ENCODE measurements at regions not wholly inside any gene's neighbourhood (a gene's known extent, or its start where the extent isn't known, plus 50 kb on each side); places are given as distances from the start of the nearest gene placed in this dataset.

DNA sequence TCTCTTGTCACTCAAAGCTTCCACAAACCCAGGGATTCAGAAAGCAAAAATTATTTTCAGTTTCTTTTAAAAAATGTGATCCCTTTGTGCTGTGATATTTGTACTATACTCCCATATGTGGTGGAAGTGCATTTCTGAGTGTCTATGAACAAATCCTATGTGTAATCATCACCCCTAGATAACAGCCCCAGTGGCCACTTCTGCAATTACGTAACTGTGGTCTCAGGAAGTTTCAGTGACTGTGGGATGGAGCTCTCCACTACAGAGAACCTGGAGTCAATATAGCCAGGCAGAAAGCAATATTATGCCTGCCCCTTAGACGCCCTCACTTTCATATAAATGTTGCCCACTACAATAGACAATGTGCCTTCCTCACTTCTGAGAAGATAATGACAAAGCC lies 1101.7 kb upstream of the GHITM start:
- no peak for FAIRE-seq

DNA sequence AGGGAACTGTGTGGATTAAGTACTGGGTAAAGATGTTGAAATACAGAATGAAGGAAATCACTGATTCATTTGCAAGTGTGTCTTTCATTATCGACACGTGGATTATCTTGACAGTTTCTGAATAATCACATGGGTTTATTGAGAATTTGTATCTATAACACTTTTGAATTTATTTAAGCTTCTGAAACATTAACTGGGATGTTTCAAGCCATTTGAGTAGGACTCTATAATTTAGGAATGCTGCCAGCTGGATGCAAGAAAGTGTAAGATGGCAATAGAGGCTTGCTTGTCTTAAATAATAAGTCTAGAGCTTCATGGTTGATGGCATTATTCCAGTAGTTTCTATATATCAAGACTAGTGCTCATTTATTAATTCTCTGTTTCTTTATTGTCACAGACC lies 1100.7 kb upstream of the GHITM start:
- no peak for FAIRE-seq

DNA sequence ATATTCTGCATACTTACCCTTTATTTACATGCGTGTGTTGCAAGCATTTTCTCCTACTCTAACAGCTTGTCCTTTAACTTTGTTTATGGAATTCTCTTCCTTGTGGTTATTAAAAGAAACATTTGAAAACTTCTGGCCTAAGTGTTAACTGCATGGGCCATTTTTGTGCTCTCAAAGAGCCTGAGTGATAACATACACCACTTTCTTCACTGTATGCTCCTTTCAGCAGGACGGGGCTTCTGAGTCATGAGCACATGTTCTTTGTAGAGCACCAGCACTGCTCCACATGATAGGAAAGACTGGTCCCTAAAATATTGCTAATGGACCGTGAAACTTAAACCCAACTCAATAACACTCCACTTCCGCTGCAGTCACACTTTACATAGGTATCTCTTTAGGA lies 1093.6 kb upstream of the GHITM start:
- no peak for FAIRE-seq

DNA sequence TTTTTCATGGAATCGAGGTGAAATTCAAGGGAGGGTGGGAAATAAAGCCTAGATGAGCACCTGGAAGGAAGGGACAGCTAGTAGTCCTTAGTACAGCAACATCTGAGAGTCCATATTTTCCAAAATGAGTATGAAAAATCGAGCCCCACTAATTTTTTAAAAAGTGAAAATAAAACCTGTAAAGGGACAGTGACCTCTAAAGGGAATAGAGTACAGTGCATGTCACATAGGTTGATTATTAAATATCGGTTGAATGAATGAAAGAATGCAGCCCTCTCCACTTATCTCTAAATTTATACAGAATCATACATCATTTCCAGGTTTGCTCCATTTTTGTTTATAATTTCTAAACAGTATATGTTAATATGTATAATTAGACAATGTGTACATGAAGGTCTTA lies 1088.5 kb upstream of the GHITM start:
- no peak for FAIRE-seq

DNA sequence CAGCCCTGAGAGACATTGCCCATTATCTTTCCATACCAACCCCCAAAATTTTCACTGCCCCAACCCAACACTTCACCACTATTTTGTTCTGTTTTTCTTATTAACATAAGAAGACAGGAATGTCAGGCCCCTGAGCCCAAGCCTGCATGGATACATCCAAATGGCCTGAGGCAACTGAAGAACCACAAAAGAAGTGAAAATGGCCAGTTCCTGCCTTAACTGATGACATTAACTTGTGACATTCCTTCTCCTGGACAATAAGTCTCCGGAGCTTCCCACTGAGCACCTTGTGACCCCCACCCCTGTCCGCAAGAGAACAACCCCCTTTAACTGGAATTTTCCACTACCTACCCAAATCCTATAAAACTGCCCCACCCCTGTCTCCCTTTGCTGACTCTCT lies 1076.4 kb upstream of the GHITM start:
- no peak for FAIRE-seq

DNA sequence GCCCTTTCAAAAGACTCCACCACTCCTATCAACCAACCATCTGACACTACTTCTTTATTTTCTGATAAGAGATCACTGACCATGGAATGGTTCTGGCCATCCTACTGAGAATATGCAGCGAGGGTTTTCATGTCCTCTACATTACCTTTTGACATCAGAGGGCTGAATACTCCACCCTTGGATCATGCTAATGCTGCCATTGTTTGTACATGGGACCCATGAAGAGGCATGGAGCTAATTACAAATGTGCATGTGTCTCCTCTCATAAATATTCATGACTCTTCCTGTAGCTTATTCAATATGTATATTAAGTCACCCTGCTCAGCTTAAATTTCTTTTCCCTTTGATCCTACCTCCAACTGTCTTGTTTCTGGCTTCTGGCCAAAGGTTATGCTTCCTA lies 1065.8 kb upstream of the GHITM start:
- FAIRE-seq, result no peak

DNA sequence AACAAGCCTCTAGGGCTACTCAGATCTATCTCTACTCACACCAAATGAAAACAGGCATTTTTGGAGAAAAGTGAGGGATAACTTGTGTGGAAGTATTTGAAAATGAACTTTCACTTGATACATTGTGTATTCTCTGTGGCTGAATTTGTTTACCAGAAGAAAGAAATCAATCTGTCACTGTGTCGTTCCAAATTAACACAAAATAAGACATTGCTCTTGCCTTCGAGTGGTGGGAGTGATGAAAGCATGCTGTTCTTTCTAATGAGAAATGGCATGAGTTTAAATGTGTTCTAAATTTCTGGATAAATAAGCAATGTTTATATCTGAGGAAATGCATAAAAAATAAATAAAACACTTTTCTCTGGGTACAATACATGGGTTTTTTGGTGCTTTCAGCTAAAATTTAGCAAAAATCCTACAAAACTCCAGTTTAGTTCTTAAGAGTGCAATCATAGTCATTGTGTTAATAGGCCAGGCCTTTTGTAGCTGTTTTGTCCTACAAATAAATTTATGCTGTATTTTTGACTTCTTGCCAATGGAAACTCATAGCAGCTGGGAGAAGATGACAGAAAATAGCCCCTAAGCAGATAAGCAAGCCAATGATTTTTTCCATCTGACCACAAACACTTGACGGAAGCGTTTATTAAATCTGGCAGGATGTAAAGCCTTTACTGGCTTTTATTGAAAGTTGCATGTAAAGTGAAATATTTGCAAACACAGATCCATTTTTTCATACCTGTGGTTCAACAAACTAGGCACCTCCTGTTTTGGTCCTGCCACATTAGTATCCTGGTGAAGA lies 1064.1 kb upstream of the GHITM start:
- FAIRE-seq, result no peak

DNA sequence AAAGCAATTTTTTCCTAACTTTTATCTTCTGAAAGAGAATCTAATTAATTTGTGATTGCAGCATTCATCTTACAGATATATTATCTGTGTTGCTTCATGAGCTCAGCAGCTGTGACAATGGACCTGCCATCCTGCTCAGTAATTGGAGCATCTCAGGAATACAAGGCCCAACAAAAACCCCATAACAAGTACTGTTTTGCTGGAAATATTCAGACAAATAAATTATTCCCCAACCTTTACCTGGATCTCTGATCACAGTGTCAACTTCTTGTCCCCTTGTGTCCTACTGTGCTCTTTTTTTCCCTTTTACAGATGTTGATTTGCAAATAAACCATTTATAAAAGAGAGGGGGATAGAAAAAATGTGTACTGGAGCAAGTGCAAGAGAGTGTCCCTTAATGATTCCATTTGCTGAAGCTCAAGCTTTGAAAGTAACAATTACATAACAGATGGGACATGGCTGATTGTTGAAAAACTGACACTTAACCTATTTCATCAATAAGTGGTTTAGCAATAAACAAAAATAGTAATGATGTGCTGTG lies 1063.4 kb upstream of the GHITM start:
- no peak for FAIRE-seq

DNA sequence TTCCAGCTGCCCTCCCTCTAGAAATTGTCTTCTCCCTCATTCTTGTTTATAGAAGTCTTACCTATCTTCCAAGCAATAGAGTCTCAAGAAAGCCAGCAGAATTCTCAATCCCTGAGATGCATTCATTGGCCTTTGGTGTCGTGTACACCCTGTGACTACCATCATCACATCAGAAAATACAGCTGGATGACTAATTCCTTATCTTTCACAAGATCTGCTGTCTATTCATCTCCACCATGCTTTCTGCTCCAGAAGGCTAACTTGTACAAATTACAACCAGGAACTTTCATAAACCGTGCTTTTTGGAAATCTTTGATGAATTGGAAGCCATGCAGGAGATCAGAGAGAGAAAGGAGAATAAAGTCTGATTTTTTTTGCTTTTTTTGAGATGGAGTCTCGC lies 1062.9 kb upstream of the GHITM start:
- no peak for FAIRE-seq

DNA sequence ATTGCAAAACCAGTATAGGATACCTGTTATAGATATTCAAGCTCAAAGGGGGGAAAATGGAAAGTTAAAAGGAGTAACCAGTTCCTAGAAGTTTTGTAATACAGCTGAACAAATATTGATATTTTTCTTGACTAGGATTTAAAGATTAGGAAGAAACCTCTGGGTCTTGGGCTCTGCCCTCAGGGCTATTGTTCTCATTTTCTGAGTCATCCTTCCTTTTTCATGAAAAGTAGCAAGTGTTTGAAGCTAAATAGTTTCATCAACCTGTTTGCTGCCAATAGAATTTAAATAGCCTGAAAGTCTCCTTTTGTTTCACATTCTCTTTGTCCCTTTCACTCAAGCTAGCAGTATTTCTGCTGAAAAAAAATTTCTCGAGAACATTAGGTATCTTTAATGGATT lies 1061.1 kb upstream of the GHITM start:
- FAIRE-seq, result no peak

DNA sequence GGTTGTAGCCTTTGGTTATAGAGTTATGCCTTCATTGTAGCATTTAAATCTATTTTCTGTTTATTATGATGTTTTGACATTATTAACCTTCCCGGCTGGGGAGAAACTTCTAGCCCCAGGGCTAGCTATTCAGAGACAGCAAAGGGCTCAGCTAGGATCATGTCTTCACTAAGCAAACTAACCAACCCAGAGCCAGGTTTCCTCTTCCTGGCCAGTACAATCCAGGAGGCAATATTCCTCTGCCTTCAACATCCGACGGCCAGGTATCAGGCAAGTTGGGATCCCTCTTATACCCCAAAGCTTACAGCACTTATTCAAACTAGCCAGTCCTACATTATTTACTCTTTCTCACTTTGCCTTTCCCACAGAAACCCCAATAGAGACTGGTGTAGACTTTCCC lies 1060.7 kb upstream of the GHITM start:
- FAIRE-seq, result no peak

DNA sequence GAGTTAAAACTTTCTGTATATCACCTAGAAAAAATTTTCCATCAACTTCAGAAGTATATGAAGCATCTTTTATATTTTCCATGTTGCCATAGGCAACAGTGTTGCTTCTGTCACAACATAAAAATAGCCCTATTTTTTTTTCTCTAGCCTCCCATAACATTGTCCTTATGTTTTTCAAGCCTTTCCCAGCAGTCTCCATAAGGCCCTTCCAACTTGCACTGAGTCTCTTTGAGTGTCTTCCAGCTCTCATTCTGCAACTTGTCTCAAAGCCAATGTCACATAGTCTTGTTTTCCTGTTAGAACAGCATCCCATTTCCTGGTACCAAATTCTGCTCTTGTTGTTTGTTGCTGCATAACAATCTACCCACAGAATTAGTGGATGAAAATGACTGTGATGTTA lies 1055.5 kb upstream of the GHITM start:
- FAIRE-seq, result no peak

DNA sequence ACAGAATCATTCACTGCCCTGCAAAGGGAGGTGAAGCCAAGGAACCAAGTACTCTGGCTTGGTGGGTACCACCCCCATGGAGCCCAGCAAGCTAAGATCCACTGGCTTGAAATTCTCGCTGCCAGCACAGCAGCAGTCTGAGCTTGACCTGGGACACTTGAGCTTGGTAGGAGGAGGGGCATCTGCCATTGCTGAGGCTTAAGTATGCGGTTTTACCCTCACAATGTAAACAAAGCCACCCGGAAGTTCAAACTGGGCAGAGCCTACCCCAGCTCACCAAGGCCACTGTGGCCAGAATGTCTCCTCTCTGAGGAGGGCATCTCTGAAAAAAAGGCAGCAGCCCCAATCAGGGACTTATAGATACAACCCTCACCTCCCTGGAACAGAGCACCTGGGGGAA lies 1050.0 kb upstream of the GHITM start:
- no peak for FAIRE-seq

DNA sequence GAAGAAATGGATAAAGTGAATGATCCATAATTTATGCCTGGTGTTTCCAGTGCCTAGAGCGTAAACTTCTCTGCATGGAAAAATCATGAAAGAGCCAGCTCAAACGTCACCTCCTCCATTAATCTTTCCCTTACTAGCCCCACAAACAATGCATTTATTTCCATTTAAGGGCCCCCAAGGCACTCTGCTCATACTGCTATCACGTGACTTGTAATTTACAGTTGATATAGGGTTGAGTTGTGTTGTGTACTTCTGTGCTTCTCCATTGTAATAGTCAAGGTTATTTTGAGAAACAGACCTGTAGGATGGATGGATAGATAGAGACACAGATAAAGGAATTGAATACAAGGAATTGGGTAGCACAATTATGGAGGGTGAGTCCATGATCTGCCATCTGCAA lies 1034.7 kb upstream of the GHITM start:
- FAIRE-seq, result no peak

DNA sequence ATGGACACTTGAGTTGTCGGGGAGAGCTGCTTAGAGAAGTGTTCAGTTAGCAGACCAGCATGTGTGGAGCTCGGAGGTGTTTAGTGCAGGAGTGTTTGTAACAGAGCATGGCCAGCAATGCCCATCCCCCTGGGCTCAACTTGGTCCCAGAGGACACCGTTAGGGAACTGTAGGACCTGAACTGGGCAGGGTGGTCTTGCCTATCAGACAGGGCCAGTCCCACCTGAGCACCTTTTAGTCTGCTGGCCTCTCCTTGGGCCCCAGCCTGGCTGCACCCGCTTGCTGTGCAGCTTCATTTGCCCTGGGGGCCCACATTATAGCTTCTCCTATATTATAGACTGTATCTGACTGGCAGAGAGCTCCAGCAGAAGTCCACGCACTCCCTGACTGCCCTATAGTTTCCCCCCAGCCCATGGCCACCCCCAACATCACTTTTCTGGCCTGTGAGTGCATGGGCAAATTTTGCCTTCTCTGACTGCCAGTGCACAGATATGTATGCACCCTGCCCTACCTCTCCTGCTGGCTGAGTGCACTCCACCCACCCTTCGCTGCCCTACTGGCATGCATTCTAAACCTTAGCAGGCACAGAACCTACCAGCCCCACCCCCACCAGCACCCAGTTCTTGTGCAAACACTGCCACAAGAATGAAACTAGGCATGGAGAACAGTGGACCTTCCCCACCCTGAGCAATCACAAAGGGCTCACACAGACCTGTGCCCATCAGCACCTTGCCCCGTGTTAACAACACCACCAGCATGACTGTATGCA lies 1030.6 kb upstream of the GHITM start:
- FAIRE-seq, result no peak

DNA sequence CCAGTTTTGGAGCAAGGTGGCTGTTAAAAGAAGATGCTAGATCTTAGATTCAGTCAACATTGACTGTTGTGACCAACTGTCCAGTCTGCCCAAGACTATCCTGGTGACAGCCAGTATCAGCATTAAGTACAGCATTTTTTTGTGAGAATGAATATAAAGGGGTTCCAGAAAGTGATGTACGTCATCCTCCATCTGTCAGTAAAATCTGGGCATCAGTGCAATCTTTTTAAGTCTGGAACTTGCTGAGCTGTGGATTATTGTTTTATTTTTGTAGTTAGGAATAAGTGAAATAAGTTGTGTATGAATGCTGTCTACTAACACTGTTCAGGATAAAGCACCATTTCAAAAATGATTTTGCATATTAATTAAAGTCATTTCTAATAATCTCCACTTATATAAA lies 1020.0 kb upstream of the GHITM start:
- no peak for FAIRE-seq

DNA sequence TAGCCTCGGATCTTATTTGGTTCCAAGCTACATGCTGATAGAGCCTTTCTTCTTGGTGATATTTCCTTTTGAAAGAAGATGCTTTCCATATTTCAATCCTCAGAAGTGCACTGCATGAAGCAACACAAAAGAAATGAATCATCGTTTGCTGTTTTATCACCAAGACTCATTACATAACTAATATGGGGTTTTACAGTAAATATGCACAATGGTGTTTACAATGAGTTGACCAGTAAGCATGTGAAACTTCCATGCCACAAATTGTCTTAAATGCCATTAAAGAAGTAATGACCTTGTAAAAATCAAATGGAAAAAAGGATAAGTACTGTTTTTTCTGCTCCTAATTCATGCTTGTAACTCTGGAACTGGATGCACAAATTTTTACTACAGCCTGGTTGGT lies 1017.0 kb upstream of the GHITM start:
- FAIRE-seq, result no peak

DNA sequence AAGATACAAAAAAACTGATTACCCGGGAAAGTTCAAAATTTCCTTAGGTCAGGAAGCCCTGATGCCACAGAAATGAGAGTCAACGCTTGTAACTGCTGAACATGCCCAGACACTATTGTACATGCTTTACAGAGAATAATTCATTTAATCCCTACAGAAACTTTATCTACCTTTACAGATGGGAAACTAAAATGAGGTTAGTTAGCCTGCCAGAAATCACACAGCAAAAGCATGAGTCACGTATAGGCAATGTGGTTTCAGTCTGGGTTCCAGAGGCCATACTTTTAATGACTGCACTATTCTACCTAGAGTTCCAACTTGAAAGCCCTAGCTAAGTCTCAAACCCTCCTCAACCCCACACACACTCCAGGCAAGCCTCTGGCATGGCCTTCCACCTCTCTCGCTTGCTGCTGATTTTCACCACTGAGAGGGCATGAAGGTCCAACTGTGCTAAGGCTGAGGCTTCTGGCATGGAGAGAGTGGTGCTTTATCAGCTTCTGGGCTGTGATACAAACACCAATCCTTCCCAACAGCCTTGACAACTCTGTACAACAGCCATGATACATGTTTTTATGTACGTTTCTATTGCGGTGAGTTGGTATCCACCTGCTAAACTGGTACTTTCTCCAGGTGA lies 1011.2 kb upstream of the GHITM start:
- FAIRE-seq, result no peak

DNA sequence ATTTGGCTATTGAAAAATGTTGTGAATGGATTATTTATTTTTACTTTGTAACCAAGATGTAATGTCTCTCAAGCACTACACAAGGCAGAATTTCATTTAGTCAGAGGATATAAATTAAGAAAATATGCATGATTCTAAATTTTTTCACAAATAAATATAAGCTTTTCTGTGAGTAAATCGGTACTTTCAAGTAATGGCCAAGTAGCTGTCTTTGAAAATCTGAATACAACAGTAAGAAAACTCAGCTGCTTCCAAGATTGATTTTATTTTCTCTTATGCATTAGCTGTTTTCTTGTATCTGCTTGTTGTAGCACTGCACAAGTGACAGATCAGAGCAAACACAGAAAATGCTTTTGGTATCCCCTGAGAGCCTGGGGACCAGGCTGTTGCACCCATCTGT lies 998.5 kb upstream of the GHITM start:
- FAIRE-seq, result no peak

DNA sequence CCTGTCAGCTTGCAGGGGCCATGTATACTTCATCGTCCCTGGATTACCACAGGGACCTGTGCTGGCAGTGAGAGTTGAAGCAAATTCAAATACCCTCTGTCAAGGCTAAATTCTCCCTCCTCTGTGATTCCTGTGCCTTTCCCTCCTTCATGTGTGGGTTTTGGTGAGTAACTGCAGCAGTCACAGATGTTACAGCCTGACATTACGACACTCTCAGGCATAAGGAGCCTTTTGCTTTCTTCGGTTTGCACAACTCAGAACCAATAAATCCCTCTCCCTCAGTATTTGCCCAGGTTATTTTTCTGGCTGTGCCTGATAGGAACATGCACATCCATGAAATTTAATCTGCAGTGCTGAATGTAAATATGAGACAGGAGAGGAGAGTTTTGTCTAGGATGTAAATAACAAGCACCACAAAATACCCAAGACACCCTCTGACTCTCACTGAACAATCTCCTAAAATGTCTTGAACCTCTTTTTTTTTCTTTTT lies 997.2 kb upstream of the GHITM start:
- FAIRE-seq, result no peak

DNA sequence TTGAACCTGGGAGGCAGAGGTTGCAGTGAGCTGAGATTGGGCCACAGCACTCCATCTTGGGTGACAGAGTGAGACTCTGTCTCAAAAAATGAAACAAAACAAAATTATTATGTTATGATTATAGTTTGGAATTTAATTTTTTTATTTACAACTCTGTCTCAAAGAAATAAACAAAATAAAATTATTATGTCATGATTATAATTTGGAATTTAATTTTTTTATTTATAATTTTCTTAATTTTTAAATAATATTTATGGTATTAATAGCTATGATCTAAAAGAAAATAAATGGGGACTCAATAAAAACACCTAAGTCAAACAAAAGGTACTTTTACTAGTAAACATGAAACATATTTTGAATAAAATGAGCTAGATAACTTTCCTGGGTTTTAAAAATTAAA lies 994.8 kb upstream of the GHITM start:
- FAIRE-seq, result no peak

DNA sequence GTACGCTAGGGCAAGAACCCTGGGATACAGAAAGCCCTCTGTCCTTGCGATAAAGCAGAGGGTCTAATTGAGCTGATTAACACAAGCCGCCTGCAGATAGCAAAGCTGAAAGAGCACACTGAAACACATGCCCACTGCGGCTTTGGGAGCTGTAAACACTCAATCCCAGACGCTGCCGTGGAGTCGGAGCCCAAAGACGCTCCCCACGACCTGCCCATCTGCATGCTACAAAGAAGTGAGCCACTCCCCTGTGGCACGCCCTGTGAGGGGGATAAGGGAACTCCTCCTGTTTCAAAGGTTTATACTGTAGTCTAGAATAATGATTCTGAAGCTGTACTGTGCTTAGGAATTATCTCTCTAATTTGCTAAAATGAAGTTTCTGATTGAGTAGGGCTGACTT lies 985.6 kb upstream of the GHITM start:
- FAIRE-seq, result no peak

DNA sequence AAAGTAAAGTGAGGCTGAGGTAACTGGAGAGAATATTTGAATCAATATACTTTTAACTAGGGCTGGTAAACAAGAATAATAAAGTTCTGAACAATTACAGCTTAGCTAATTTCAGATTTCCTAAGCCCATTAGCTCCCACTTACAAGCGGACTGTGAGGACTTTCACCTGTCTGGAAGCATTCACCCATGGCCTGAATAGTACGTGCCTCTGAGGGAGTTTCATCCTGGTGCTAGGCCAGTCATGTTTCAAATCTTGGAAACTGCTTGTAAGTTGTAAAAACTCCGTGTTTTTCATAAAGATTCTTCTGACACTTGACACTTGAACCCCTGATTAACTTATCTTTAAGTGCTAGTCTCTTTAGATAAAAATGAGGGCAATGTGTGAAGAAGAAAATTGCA lies 975.2 kb upstream of the GHITM start:
- FAIRE-seq, result peak; percentile 100

DNA sequence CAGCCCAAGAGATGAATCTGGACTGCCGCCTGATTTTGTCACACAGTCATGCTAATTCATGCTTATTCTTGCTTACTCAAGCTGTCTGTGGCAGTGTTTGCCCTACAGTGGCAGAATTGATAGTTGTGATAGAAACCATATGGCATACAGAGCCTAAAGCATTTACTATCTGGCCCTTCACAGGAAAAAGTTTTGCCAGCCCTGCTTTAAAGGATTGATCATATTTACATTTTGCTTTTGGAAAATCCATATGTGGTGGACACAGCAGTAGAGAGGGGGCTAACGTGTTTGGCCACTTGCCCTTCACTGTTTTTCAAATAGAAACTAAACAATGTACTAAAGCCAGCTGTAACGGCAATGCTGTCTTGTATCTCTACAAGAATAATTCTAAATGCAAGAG lies 974.0 kb upstream of the GHITM start:
- peak; percentile 91 for FAIRE-seq

All from islet of Langerhans (tissue), 1 donor.